ES-I3 (cell line): ENCODE measurements at regions not wholly inside any gene's neighbourhood (a gene's known extent, or its start where the extent isn't known, plus 50 kb on each side); places are given as distances from the start of the nearest gene placed in this dataset.

Experiments
- H3K36me3 ChIP-seq: 2 replicates; pipeline ENCODE4 v1.6.1; 2013; ENCODE audit warnings: mild to moderate bottlenecking, low read length, control low read depth, moderate library complexity; ENCODE audit not compliant: insufficient read depth
- H3K4me1 ChIP-seq: 2 replicates; pipeline ENCODE4 v1.6.1; 2013; ENCODE audit warnings: mild to moderate bottlenecking, control low read depth, low read length; ENCODE audit not compliant: insufficient read depth
- H3K9ac ChIP-seq: 2 replicates; pipeline ENCODE4 v1.6.1; 2013; ENCODE audit warnings: low read depth, mild to moderate bottlenecking, low read length, moderate library complexity
- H3K9me3 ChIP-seq: 2 replicates; pipeline ENCODE4 v1.6.1; 2013; ENCODE audit warnings: mild to moderate bottlenecking, low read length, moderate library complexity; ENCODE audit not compliant: control insufficient read depth, insufficient read depth

- no peak overlapping the region for H3K9ac ChIP-seq
- 0 out of 2 replicates have a peak, but pooled peaks cover 3% of the 10 kb centered on the region for H3K4me1 ChIP-seq
- H3K9me3 ChIP-seq, result no peaks in the 10 kb centered on the region
- H3K36me3 ChIP-seq, result no peaks in the 10 kb centered on the region
Observed at GRCh38 chr10:31607481-31607880, 288.5 kb downstream of the ZEB1 start.

- 0 out of 2 replicates have a peak, but pooled peaks cover 3% of the 10 kb centered on the region for H3K4me1 ChIP-seq
- no peak overlapping the region for H3K9ac ChIP-seq
- no peaks in the 10 kb centered on the region for H3K9me3 ChIP-seq
- no peaks in the 10 kb centered on the region for H3K36me3 ChIP-seq
Observed at GRCh38 chr10:31606841-31607240, 287.8 kb downstream of the ZEB1 start.

- Histone ChIP-seq H3K9ac (no peak overlapping the region), H3K9me3 (no peaks in the 10 kb centered on the region), H3K36me3 (no peaks in the 10 kb centered on the region), H3K4me1 (0 out of 2 replicates have a peak, but pooled peaks cover 3% of the 10 kb centered on the region)
Observed at GRCh38 chr10:31605861-31606525, 287.0 kb downstream of the ZEB1 start.

- no peak overlapping the region for H3K9ac ChIP-seq
- H3K36me3 ChIP-seq, result no peaks in the 10 kb centered on the region
- no peaks in the 10 kb centered on the region for H3K9me3 ChIP-seq
- 0 out of 2 replicates have a peak, but pooled peaks cover 3% of the 10 kb centered on the region for H3K4me1 ChIP-seq
Observed at GRCh38 chr10:31605426-31605825, 286.4 kb downstream of the ZEB1 start.

- Histone ChIP-seq H3K4me1 (0 out of 2 replicates have a peak, but pooled peaks cover 3% of the 10 kb centered on the region), H3K36me3 (no peaks in the 10 kb centered on the region), H3K9me3 (no peaks in the 10 kb centered on the region), H3K9ac (no peak overlapping the region)
Observed at GRCh38 chr10:31604646-31605170, 285.7 kb downstream of the ZEB1 start.

- Histone ChIP-seq H3K9me3 (no peaks in the 10 kb centered on the region), H3K9ac (peak overlapping the region; percentile 21; the same call in 1 of the 2 replicates), H3K36me3 (no peaks in the 10 kb centered on the region), H3K4me1 (0 out of 2 replicates have a peak, but pooled peaks cover 3% of the 10 kb centered on the region)
Observed at GRCh38 chr10:31604096-31604495, 285.1 kb downstream of the ZEB1 start.

GRCh38 chr10:31603235-31604087 is 284.4 kb downstream of the ZEB1 start:
- 0 out of 2 replicates have a peak, but pooled peaks cover 3% of the 10 kb centered on the region for H3K4me1 ChIP-seq
- H3K36me3 ChIP-seq, result no peaks in the 10 kb centered on the region
- H3K9me3 ChIP-seq, result no peaks in the 10 kb centered on the region
- peak overlapping the region; percentile 73 for H3K9ac ChIP-seq

GRCh38 chr10:31602541-31603234 is 283.7 kb downstream of the ZEB1 start:
- Histone ChIP-seq H3K9ac (peak overlapping the region; percentile 73), H3K4me1 (0 out of 2 replicates have a peak, but pooled peaks cover 3% of the 10 kb centered on the region), H3K9me3 (no peaks in the 10 kb centered on the region), H3K36me3 (no peaks in the 10 kb centered on the region)

GRCh38 chr10:31601136-31601535 is 282.1 kb downstream of the ZEB1 start:
- Histone ChIP-seq H3K9me3 (no peaks in the 10 kb centered on the region), H3K36me3 (no peaks in the 10 kb centered on the region), H3K4me1 (0 out of 2 replicates have a peak, but pooled peaks cover 3% of the 10 kb centered on the region), H3K9ac (no peak overlapping the region)

- Histone ChIP-seq H3K9me3 (no peaks in the 10 kb centered on the region), H3K4me1 (0 out of 2 replicates have a peak, but pooled peaks cover 3% of the 10 kb centered on the region), H3K9ac (no peak overlapping the region), H3K36me3 (no peaks in the 10 kb centered on the region)
Observed at GRCh38 chr10:31599626-31600504, 280.8 kb downstream of the ZEB1 start.

GRCh38 chr10:31596765-31597164 is 277.7 kb downstream of the ZEB1 start:
- Histone ChIP-seq H3K4me1 (no peaks in the 10 kb centered on the region), H3K36me3 (no peaks in the 10 kb centered on the region), H3K9ac (no peak overlapping the region), H3K9me3 (no peaks in the 10 kb centered on the region)

GRCh38 chr10:31595992-31596391 is 277.0 kb downstream of the ZEB1 start:
- Histone ChIP-seq H3K9ac (no peak overlapping the region), H3K9me3 (no peaks in the 10 kb centered on the region), H3K4me1 (no peaks in the 10 kb centered on the region), H3K36me3 (no peaks in the 10 kb centered on the region)

GRCh38 chr10:31594347-31594873 is 275.4 kb downstream of the ZEB1 start:
- Histone ChIP-seq H3K4me1 (no peaks in the 10 kb centered on the region), H3K36me3 (no peaks in the 10 kb centered on the region), H3K9me3 (no peaks in the 10 kb centered on the region), H3K9ac (no peak overlapping the region)
